ENCODE measurements at regions not wholly inside any gene's neighbourhood (a gene's known extent, or its start where the extent isn't known, plus 50 kb on each side); places are given as distances from the start of the nearest gene placed in this dataset.
"Not testable (repeated sequence)": the region's sequence is repeated elsewhere in the genome, so short reads cannot be mapped to it uniquely, and the experiment has no call there.

DNA sequence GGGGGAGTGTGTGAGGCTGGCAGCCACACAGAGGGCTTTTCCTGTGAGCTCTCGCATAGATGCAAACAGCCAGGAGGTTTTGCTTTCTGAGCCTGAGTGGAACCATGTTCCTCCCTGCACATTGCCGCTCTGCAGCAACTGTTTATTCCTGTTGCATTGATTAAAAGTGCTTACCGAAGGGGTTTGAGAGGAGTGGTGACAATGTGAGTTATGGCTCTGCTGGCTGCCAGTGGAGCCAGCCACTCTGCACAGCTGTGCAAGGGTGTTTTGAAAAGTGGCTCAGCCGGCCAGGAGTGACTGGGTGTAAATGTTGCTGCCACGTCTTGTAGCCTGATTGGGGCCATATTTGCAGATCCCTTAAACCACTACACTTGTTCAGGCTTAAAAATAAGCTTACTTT lies 114.9 kb upstream of the EEF2KMT start:
- DNase-seq: not testable (repeated sequence)

DNA sequence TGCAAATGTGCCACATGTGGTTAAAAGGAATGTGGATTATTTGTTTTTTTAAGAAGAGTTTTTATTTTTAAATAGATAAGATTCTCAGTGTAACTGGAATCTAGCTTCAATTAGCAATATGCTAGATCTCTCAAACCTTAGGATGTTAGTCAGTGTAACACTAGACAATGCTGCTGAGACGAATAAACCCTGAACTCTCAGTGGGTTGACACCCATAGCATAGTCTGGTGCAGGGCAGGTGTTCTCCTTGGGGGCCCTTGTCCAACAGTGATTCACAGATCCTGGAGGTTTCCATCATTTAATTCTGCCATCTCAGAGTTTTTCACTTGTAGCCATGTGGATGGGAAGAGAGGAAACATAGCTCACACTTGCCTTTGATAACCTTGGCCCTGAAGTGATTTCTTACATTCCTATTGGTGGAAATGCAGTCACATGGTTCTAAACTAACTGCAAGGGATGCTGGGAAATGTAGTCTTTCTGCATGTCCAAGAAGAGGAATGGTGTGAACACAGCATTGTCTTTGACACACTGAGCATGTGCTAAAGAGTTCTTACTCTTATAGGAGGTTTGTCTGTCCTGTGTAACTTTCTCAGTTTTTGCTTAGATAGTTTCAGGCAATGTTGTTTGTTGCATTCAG lies 110.4 kb upstream of the EEF2KMT start:
- DNase-seq: peak; percentile 35

DNA sequence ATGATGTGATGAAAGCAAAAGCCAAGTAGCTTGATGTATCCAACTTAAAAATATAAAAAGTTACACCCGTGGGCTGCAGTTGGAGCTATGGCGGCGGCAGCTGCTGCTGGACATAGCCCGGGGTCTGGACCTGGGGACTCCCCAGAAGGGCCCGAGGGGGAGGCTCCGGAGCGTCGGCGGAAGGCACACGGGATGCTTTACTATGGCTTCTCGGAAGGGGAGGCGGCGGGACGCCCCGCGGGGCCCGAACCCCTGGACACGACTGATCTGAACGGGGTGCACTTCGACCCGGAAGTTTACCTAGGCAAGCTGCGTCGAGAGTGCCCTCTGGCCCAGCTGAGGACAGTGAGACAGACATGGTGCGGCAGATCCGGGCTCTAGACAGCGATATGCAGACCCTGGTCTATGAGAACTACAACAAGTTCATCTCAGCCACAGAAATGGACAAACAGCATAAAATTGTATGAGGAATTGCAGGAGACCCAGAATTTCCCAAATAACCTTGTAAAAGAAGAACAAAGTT lies 109.5 kb upstream of the EEF2KMT start:
- no peak for DNase-seq

DNA sequence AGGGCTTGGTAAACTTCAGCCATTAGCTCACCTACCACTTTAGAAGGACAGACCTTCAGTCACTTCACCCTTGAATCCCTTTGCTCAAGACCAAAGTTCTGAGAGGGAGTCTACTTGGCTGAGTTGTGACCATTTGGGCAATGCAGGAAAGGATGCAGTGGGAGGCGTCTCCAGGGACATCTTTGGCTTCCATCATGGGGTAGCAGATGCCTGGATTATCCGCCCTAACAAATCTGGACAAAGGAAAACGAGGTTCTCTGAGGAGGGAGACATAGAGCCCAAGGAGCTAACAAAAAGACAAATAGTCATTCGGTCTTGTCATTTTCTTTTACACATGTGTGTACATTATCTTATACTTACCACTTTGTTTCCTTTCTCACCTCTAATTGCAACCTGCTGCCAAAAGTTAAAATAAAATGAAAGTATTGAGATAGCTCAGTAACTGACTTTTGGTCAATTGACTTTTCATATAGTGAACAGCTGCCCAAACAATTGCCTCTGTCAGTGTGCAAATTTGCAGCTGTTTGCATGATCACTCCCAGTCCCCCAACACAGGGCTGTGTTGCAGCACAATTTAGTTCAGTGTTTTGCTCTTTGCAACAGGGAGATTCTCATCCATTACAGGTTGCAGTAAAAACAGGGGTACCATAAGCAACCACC lies 108.9 kb upstream of the EEF2KMT start:
- DNase-seq: no peak

DNA sequence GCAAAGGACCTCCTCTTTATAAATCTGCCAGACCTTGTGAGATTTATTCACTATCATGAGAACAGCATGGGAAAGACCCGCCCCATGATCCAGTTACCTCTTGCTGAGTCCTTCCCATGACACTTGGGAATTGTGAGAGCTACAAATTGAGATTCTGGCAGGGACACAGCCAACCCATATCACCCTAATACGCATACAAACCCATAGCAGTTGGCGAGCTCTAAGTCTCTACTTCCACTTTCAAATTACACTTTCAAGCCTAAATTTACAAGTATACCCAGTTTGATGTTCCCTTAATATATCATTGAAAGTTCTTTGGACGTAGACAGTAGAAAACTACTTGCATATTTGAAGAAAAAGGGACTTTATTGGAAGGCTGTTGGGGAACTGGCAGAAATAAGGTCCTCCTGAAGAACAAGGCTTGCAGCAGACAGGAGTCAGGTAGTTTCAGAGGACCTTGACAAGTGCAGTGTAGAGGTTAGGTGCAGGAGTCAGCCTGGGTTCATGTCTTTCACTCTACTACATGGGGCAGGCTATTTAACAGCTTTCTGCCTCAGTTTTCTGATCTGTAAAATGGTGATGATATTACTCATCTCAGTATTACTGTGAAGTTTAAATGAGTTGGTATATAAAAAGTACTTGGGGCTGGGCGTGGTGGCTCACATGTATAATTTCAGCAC lies 107.9 kb upstream of the EEF2KMT start:
- DNase-seq: no peak

DNA sequence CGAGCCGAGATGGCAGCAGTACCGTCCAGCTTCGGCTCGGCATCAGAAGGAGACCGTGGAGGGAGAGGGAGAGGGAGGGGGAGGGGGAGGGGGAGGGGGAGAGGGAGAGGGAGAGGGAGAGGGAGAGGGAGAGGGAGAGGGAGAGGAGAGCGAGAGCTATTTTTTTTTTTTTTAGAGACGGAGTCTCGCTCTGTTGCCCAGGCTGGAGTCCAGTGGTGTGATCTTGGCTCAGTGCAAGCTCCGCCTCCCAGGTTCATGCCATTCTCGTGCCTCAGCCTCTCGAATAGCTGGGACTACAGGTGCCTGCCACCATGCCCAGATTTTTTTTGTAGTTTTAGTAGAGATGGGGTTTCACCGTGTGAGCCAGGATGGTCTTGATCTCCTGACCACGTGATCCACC lies 106.1 kb upstream of the EEF2KMT start:
- DNase-seq: not testable (repeated sequence)

DNA sequence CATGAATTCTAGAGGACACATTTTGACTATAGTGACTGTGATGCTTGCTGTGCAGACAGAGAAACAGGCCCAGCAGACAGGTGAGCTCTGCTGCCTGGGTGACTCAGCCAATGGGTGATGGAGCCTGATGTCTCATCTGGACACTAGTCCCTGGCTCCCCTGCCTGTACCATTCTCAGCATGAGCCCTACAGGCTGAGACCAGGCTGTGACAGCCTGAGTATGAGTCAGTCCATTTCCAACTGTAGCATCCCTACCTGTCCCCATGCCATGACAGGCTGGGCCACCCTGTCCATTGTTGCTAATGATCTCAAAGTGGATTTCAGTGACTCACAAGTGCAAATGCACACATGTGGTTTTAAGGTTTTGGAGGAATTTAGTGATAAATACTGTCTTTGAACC lies 102.5 kb upstream of the EEF2KMT start:
- no peak for DNase-seq

DNA sequence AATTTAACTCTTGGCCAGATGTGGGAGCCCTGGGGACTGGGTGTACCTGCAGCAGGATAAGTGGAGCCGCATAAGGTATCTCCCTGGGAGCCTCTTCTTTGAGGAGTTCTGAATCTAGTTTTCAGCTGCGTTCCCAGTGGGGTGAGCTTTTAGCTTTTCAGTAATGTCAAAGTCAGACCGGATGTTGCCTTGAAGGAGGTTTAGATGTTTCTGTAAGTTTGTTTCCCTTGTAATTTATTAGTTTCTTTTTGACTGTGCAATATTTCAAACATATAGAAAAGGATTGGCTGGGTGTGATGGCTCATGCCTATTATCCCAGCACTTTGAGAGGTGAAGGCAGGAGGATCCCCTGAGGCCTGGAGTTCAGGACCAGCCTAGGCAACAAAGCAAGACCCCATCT lies 98.6 kb upstream of the EEF2KMT start:
- DNase-seq: no peak

DNA sequence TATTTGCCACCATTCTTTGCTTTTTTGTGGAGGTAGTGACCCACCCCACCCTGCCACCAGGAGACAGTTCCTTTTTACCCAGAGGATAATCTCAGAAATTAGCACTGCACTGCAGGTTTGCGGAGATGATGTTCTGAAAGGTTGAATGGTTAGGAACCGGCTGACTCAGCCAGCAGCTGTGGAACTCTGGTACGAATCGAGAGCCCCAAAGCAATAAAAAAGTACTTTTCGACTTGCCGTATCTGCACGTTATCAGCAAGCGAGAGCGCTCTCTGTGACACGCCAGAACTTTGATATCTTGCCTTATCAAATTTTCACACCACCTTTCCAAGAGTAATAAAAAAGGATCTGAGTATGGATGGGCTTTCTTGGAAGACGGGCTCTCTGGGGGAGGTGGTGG lies 96.3 kb upstream of the EEF2KMT start:
- no peak for DNase-seq

DNA sequence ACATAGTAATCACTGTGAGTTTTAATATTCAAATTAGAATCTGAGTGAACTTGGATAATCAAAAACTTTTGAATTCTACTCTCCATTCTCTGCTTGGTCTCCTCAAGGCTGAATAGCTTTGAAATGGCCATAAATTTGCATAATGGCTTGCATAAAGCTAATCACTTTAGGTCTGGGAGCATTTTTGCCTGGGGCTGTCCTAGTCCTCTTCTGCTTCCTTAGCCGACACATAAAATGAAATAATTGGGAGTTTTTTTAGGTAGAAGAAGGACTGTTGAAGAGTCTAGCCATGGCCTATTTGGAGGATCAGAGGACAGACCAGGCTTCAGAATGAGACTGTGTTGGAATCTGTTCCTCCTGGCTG lies 91.4 kb upstream of the EEF2KMT start:
- no peak for DNase-seq

DNA sequence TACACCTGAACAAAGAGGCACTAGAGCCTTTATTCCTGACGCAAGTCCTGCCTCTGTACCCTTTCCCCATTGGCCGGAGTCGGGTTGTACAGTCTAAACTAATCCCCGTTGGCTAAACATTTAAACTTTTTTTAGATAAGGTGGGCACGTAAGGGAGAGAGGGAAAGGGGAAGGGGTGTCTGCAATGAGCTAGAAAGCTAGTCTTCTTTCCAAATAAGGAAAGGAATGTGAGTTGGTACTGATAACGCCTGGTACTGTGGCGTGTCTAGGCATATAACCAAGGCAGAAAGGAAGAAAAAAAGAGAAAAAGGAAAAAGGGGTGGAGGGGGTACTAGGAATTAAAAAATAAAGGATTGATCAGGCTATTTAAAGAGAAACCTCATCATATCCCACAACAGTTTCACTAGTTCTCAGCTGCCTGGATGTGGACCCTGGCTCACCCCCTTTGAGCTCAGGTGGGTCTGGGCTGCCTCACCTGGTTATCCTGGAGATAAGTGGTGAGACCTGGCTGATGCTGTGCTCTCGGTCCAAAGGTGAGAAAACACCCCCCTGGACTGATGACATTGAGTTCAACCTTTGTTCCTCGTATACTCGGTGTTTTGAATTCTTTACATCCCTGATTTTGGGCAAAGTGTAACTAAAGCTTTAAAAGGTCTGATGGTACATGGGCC lies 90.9 kb upstream of the EEF2KMT start:
- no peak for DNase-seq

DNA sequence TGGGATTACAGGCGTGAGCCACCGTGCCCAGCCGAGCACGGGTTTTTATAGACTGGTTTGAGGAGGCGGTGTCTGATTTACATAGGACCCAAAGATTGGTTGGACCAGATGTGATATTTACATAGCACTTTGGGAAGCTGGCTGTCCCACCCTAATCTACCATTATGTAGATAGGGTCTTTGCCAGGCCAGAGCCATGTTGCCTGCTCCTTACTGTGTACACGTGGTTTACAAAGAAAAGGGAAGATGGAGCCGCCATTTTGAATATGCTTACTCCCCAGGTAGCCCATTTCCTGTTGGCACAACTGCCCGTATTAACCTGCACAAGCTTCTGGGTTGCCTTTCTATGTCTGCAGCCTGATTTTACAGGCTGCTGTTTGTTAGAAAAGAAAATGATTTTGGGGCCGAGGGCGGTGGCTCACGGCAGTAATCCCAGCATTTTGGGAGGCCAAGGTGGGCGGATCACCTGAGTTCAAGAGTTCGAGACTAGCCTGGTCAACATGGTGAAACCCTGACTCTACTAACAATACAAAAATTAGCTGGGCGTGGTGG lies 89.9 kb upstream of the EEF2KMT start:
- no peak for DNase-seq

DNA sequence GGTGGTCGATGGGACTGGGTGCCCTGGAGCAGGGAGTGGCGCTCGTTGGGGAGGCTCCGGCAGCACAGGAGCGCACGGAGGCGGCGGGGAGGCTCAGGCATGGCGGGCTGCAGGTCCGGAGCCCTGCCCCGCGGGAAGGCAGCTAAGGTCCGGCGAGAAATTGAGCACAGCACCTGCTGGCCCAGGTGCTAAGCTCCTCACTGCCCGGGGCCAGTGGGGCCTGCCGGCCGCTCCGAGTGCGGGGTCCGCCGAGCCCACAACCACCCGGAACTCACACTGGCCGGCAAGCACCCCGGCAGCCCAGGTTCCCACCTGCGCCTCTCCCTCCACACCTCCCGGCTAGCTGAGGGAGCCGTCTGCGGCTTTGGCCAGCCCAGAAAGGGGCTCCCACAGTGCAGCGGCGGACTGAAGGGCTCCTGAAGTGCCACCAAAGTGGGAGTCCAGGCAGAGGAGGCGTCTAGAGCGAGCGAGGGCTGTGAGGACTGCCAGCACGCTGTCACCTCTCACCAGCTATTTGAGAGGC lies 88.8 kb upstream of the EEF2KMT start:
- DNase-seq: no peak

DNA sequence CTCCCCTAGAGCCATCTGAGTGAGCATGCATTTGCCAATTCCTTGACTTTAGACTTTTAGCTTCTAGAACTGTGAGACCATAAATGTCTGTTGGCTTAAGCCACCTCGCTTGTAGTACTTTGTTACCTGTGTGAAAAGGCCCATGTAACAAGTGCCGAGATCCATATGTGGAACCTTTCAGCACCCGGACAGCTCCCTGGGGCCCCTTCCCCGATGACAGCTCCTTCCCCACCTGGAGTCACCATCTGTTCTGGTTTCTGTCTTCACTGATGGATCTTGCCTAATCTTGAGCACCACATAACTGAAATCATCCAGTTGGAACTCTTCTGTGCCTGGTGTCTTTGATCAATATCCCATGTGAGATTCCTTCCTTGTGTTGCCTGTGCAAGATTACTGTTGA lies 78.9 kb upstream of the EEF2KMT start:
- DNase-seq: no peak

DNA sequence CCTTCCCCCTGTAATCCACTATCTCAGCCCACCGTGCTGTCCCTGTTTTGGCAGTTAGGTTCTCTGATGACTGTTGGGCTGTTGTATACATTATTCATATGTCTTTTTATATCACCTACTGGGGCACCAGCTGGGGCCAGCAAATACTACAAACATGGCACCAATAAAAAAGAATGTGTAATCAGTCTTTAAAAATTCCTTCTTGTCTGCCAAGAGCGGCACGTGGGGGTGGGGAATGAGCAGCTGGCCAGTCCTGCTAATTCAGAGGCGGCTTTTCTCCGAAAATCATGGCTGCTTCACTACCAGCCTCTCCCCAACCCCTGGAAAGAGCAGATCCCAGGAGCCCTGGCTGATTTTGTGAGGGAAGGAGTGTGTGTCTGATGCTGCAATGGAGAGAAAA lies 77.7 kb upstream of the EEF2KMT start:
- no peak for DNase-seq

DNA sequence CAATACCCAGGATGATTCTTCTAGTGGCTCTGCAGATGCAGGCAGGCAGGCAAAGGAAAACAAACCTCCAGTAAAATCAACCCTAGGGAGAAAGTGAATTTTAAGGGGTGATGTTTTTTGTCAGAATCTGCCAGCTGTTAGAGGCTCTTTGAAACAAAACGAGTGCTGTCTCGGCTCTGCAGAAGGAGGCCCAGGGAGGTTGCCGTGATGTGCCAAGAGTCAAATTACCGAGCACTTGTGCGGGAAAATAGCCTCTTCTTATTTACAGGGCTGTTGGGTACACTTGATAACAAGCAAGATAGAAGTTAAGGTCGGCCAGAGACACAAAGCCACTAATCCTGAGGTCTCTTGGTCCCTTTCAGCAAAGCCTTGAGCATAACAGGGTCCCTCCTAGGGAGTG lies 68.9 kb upstream of the EEF2KMT start:
- no peak for DNase-seq

DNA sequence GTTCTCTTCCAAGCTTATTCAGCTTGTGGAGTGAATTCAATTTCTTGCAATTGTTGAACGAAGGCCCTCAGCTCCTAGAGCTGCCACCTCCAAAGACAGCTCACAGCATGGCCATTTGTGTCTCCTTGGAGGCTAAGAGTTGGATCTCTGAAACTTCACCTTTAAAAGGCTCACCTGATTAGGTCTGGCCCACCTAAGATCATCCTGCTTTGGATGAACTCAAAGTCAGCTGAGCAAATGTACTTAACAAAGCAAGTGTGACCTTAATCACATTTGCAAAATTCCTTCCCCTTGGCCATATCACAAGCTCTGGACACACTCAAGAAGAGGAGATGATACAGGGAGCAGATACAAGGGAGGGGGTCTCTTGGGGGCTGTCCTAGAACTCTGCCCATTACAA lies 67.8 kb upstream of the EEF2KMT start:
- DNase-seq: not testable (repeated sequence)

DNA sequence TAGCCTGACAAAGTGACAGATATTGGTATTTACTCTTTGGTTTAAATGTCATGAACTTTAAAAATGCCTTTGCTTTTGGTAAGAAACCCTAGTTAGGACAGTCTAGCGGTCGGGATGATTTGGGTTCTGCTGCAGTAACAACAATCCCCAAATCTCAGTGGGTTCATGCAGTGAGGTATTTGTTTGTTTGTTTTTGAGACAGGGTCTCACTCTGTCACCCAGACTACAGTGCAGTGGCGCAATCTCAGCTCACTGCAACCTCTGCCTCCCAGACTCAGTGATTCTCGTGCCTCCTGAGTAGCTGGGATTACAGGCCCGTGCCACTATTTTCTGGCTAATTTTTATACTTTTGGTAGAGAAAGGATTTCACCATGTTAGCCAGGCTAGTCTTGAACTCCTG lies 65.2 kb upstream of the EEF2KMT start:
- DNase-seq: not testable (repeated sequence)

DNA sequence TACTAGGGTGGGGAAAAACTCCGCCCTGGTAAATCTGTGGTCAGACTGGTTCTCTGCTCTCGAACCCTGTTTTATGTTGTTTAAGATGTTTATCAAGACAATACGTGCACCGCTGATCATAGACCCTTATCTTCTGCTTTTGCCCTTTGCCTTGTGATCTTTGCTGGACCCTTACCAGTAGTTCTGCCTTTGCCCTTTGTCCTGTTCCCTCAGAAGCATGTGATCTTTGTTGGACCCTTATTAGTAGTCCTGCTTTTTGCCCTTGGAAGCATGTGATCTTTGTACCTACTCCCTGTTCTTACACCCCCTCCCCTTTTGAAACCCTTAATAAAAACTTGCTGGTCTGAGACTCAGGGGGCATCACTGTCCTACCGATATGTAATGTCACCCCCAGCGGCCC lies 64.3 kb upstream of the EEF2KMT start:
- not testable (repeated sequence) for DNase-seq

DNA sequence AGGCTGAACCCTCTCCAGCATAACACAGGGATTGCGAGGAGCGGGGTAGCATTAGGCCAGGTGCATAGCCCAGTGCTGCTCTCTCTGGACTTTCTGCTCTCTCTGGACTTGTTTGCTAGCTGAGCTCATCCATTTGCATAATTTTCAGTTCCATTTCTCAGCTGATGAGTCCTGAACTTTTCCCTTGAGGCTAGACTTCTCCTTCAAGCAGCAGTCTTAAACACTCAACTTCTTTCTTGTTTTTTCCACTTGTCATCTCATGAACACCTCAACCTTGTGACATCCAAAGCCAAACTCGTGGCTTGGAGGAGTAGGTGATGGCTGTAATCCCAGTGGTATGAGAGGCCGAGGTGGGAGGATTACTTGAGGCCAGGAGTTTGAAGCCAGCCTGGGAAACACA lies 62.4 kb upstream of the EEF2KMT start:
- DNase-seq: not testable (repeated sequence)

DNA sequence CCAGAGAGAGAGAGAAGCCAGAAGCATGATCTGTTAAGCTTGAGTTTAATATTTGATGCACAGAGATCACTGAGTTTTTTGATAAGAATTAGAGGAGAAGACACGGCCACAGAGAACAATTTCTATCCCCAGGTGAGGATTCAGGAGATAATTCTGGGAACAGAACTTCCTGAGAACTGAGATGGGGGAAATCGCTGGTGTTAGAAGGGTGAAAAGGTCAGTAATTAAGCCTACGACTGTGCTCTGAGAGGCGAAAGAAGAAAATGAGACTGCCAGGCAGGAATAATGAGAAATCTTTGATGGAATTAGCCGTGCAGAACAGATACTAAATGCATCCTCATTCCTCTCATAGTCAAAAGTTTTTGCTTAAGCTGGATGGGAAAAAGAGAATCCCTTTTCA lies 61.9 kb upstream of the EEF2KMT start:
- not testable (repeated sequence) for DNase-seq

DNA sequence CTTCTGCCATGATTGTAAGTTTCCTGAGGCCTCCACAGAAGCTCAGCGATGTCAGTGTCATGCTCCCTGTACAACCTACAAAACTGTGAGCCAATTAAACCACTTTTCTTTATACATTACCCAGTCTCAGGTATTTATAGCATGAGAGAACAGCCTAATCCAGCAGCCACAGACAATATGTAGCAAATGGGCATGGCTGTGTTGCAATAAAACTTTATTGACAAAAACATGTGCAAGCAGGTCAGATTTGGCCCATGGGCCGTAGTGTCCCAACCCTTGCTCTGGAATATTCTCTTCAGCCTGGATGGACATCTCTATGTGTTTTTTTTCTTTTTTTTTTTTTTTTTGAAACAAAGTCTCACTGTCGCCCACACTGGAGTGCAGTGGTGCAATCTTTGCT lies 60.9 kb upstream of the EEF2KMT start:
- no peak for DNase-seq

DNA sequence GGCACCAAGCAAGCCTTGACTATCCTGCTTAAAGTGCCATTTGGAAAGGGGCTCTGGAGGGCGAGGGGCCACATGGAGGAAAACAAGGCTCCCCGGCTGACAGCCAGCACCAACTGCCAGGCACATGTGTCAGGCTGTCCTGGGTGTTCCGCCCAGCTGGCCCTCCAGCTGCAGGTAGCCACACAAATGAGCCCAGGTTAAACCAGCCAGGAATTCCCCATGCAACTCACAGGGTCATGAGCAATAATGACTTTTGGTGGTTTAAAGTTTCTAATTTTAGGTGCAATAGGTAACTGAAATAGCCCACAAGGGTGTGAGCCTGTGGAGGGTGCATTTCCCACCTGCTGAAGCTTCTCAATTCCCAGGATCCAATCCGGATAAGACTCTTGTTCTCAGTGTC lies 58.9 kb upstream of the EEF2KMT start:
- DNase-seq: not testable (repeated sequence)

Measured in DMS53 (cell line).